ENCODE measurements at regions not wholly inside any gene's neighbourhood (a gene's known extent, or its start where the extent isn't known, plus 50 kb on each side); places are given as distances from the start of the nearest gene placed in this dataset.

- H3K27ac ChIP-seq, result no peak overlapping the region
- no peaks in the 10 kb centered on the region for H3K36me3 ChIP-seq
- no peak for DNase-seq
- H3K27me3 ChIP-seq (ENCODE audit: insufficient read depth, low read depth, severe bottlenecking), result no peaks in the 10 kb centered on the region
- no peak for TF ChIP-seq CTCF (IDR thresholded peaks at IDR 0.05; ENCODE audit: low read depth, low read length)
- no peak overlapping the region for H3K4me3 ChIP-seq (ENCODE audit: low read depth, low read length)
- H3K9me3 ChIP-seq (ENCODE audit: severe bottlenecking), result no peaks in the 10 kb centered on the region
Observed at GRCh38 chr2:145551686-145552085, 1031.8 kb upstream of the ZEB2 start.

DNA sequence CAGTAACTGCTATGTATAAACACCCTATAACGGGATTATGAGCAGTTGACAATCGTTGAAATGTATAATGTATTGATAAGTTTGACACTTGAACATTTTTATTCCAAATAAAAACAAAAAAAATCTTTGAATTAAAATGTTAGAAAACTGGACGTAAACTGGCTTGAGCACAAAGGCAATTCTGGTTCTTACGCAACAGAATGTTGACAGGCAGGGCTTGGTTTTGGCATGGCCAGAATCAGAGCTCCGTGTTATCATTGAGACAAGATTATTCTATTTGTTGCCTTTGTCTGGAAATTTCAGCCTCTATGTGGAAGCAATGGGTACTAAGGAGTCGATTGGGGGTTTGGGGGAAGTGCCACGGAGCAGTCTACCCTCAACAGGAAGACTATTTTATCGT, 1028.6 kb upstream of the ZEB2 start:
- H3K27ac ChIP-seq, result no peak overlapping the region
- DNase-seq, result no peak
- TF ChIP-seq CTCF (IDR thresholded peaks at IDR 0.05; ENCODE audit: low read depth, low read length), result no peak
- no peaks in the 10 kb centered on the region for H3K36me3 ChIP-seq
- no peaks in the 10 kb centered on the region for H3K27me3 ChIP-seq (ENCODE audit: insufficient read depth, low read depth, severe bottlenecking)
- no peaks in the 10 kb centered on the region for H3K9me3 ChIP-seq (ENCODE audit: severe bottlenecking)
- H3K4me3 ChIP-seq (ENCODE audit: low read depth, low read length), result no peak overlapping the region

- H3K9me3 ChIP-seq (ENCODE audit: severe bottlenecking), result no peaks in the 10 kb centered on the region
- no peak overlapping the region for H3K4me3 ChIP-seq (ENCODE audit: low read depth, low read length)
- DNase-seq, result no peak
- H3K27me3 ChIP-seq (ENCODE audit: insufficient read depth, low read depth, severe bottlenecking), result no peaks in the 10 kb centered on the region
- H3K36me3 ChIP-seq, result no peaks in the 10 kb centered on the region
- H3K27ac ChIP-seq, result no peak overlapping the region
- no peak for TF ChIP-seq CTCF (IDR thresholded peaks at IDR 0.05; ENCODE audit: low read depth, low read length)
Observed at GRCh38 chr2:145547620-145548019, 1027.7 kb upstream of the ZEB2 start.

GRCh38 chr2:145546091-145546490, 1026.2 kb upstream of the ZEB2 start:
- no peak for DNase-seq
- 0 out of 2 replicates have a peak, but pooled peaks have one; percentile 6 for TF ChIP-seq CTCF (IDR thresholded peaks at IDR 0.05; ENCODE audit: low read depth, low read length)
- H3K36me3 ChIP-seq, result no peaks in the 10 kb centered on the region

DNA sequence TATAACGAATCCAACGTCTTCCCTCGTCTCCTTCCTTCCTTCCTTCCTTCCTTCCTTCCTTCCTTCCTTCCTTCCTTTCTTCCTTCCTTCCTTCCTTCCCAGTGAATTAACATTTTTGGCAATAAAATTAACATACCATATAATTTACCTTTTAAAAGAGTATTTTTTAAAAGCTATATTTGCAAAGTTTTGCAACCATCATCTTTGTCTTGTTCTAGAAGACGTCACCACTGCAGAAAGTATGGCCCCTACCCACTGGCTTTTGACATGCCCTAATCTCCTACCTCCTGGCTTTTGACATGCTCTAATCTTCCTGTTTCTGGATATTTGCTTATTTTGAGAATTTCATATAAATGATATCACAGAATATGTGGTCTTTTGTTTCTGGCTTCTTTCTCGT, 1023.9 kb upstream of the ZEB2 start:
- Histone ChIP-seq H3K9me3 (ENCODE audit: severe bottlenecking) (no peaks in the 10 kb centered on the region), H3K36me3 (no peaks in the 10 kb centered on the region), H3K27ac (no peak overlapping the region), H3K27me3 (ENCODE audit: insufficient read depth, low read depth, severe bottlenecking) (no peaks in the 10 kb centered on the region), H3K4me3 (ENCODE audit: low read depth, low read length) (no peak overlapping the region)
- TF ChIP-seq CTCF (IDR thresholded peaks at IDR 0.05; ENCODE audit: low read depth, low read length), result no peak
- no peak for DNase-seq

More at GRCh38 chr2:145546091-145546490, 1026.2 kb upstream of the ZEB2 start:
- H3K27me3 ChIP-seq (ENCODE audit: insufficient read depth, low read depth, severe bottlenecking), result no peaks in the 10 kb centered on the region
- no peaks in the 10 kb centered on the region for H3K9me3 ChIP-seq (ENCODE audit: severe bottlenecking)
- H3K4me3 ChIP-seq (ENCODE audit: low read depth, low read length), result no peak overlapping the region
- no peak overlapping the region for H3K27ac ChIP-seq

DNA sequence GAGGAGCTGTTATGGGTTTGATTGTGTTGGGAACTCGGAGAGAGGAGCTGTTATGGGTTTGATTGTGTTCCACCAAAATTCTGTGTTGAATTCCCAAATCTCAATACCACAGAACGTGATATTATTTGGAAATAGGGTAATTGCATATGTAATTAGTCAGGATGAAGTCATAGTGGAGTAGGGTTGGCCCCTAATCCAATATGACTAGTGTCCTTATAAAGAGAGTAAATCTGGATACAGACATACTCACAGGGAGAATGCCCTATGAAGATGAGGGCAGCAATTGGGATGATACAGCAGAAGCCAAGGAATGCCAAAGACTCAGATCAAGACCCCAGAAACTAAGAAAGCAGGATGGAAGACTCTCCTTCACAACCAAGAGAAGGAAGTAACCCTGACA, 1023.2 kb upstream of the ZEB2 start:
- Histone ChIP-seq H3K4me3 (ENCODE audit: low read depth, low read length) (no peak overlapping the region), H3K36me3 (no peaks in the 10 kb centered on the region), H3K9me3 (ENCODE audit: severe bottlenecking) (no peaks in the 10 kb centered on the region), H3K27me3 (ENCODE audit: insufficient read depth, low read depth, severe bottlenecking) (no peaks in the 10 kb centered on the region), H3K27ac (no peak overlapping the region)
- TF ChIP-seq CTCF (IDR thresholded peaks at IDR 0.05; ENCODE audit: low read depth, low read length), result no peak
- no peak for DNase-seq

Measured in WERI-Rb-1 (cell line).